ENCODE measurements at regions not wholly inside any gene's neighbourhood (a gene's known extent, or its start where the extent isn't known, plus 50 kb on each side); places are given as distances from the start of the nearest gene placed in this dataset.

DNA sequence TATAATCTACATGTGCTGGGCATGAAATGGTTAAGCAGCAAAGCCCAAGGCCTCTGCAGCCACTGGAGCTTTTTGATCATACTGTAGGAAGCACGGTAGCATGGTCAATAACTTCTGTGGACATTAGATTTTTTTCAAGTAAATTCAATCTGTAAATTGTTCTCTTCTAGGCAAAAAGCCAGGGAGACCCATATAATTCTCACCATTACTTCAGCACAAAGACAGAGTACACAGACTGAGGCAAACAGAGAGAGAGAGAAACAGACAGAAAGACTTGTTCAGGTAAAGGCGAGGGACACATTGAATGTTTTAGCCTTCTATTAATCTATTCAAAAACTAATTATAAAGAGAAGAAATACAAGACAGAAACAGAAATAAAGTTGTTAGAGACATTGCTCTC, 349.4 kb downstream of the RFC3 start:
- no peak overlapping the region for H3K27ac ChIP-seq (ENCODE audit: insufficient read length, low read depth, low read length)
- no peaks in the 10 kb centered on the region for H3K79me1 ChIP-seq (ENCODE audit: insufficient read depth, low read depth, low read length, poor library complexity, severe bottlenecking)
- H2BK120ac ChIP-seq (ENCODE audit: low read depth, low read length, poor library complexity, severe bottlenecking): no peak overlapping the region
- DNase-seq: no peak
- no peak overlapping the region for H4K91ac ChIP-seq (ENCODE audit: insufficient read length, low read depth, low read length)
- H2BK5ac ChIP-seq (ENCODE audit: insufficient read length, low read length): no peak overlapping the region
- TF ChIP-seq, protein P1, sequence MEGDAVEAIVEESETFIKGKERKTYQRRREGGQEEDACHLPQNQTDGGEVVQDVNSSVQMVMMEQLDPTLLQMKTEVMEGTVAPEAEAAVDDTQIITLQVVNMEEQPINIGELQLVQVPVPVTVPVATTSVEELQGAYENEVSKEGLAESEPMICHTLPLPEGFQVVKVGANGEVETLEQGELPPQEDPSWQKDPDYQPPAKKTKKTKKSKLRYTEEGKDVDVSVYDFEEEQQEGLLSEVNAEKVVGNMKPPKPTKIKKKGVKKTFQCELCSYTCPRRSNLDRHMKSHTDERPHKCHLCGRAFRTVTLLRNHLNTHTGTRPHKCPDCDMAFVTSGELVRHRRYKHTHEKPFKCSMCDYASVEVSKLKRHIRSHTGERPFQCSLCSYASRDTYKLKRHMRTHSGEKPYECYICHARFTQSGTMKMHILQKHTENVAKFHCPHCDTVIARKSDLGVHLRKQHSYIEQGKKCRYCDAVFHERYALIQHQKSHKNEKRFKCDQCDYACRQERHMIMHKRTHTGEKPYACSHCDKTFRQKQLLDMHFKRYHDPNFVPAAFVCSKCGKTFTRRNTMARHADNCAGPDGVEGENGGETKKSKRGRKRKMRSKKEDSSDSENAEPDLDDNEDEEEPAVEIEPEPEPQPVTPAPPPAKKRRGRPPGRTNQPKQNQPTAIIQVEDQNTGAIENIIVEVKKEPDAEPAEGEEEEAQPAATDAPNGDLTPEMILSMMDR (conservative IDR thresholded peaks at IDR 0.05): no peak
- no CpG with 5 or more reads among the region's 2 CpGs for WGBS (ENCODE audit: extremely low coverage, insufficient read length, low lambda C conversion rate)
- no peaks in the 10 kb centered on the region for H3K9me3 Mint-ChIP-seq
- no peak overlapping the region for H2BK20ac ChIP-seq (ENCODE audit: low read depth, low read length, poor library complexity, severe bottlenecking)
- no peaks in the 10 kb centered on the region for H3K27me3 Mint-ChIP-seq (ENCODE audit: low read depth)
- H2AK5ac ChIP-seq (ENCODE audit: insufficient read length, low read length): no peak overlapping the region
- no peaks in the 10 kb centered on the region for H3K36me3 Mint-ChIP-seq (ENCODE audit: insufficient read depth in 1 of 3, low read depth in 3 of 3)
- H2AFZ ChIP-seq (ENCODE audit: low read length): no peak overlapping the region
- H2BK15ac ChIP-seq (ENCODE audit: low read depth, low read length): no peak overlapping the region
- H4K20me1 ChIP-seq (ENCODE audit: control insufficient read depth, insufficient read depth, insufficient read length): no peaks in the 10 kb centered on the region
- no peak overlapping the region for H3K27ac Mint-ChIP-seq
- no peak overlapping the region for H3K9ac ChIP-seq (ENCODE audit: extremely low read depth, insufficient read length, low read length)
- H3K79me2 ChIP-seq (ENCODE audit: insufficient read depth, low read length): no peaks in the 10 kb centered on the region
- no peak overlapping the region for H2BK12ac ChIP-seq (ENCODE audit: insufficient read length, low read depth, low read length)
- H4K5ac ChIP-seq (ENCODE audit: insufficient read length, low read depth, low read length): no peak overlapping the region
- H3K4me3 Mint-ChIP-seq: no peak overlapping the region
- no peak overlapping the region for H3K14ac ChIP-seq (ENCODE audit: insufficient read depth, low read length)
- H3K18ac ChIP-seq (ENCODE audit: insufficient read length, low read depth, low read length): no peak overlapping the region
- no peak overlapping the region for H3K4ac ChIP-seq (ENCODE audit: low read depth, low read length)
- no peak overlapping the region for H3T11ph ChIP-seq (ENCODE audit: low read length)
- no peak overlapping the region for H3K56ac ChIP-seq (ENCODE audit: insufficient read length, low read depth, low read length)
- no peak overlapping the region for H3K4me2 ChIP-seq (ENCODE audit: insufficient read depth, insufficient read length, low read length)
- H3K23me2 ChIP-seq (ENCODE audit: insufficient read length, low read depth, low read length, poor library complexity, severe bottlenecking): no peaks in the 10 kb centered on the region
- H3K4me1 Mint-ChIP-seq: peaks cover 13 to 17% of the 10 kb centered on the region in 2 experiments
- no peak overlapping the region for H3K23ac ChIP-seq (ENCODE audit: insufficient read length, low read depth, low read length)
- H4K8ac ChIP-seq (replicated peaks; ENCODE audit: insufficient read length, low read depth, low read length): no peak overlapping the region
- no peaks in the 10 kb centered on the region for H3K9me3 ChIP-seq (ENCODE audit: control insufficient read depth, low read depth, low read length)
- no peaks in the 10 kb centered on the region for H3K27me3 ChIP-seq (ENCODE audit: insufficient read depth, low read length)
- H3K4me1 ChIP-seq (ENCODE audit: insufficient read depth, low read length): no peaks in the 10 kb centered on the region

All from H9 (cell line).